ENCODE measurements at regions not wholly inside any gene's neighbourhood (a gene's known extent, or its start where the extent isn't known, plus 50 kb on each side); places are given as distances from the start of the nearest gene placed in this dataset.
"Not testable (repeated sequence)": the region's sequence is repeated elsewhere in the genome, so short reads cannot be mapped to it uniquely, and the experiment has no call there.

GRCh38 chr6:155791186-155791585, 335.5 kb upstream of the NOX3 start:
- DNase-seq = no peak

- DNase-seq = no peak
Measured at GRCh38 chr6:155787168-155787567, 331.5 kb upstream of the NOX3 start.

GRCh38 chr6:155786528-155786927, 330.9 kb upstream of the NOX3 start:
- DNase-seq = no peak

- DNase-seq = no peak
Measured at GRCh38 chr6:155782739-155783459, 327.3 kb upstream of the NOX3 start.

GRCh38 chr6:155782320-155782731, 326.7 kb upstream of the NOX3 start:
- DNase-seq = no peak

GRCh38 chr6:155779456-155779855, 323.8 kb upstream of the NOX3 start:
- no peak for DNase-seq

GRCh38 chr6:155778336-155778735, 322.7 kb upstream of the NOX3 start:
- no peak for DNase-seq

GRCh38 chr6:155771822-155772221, 316.2 kb upstream of the NOX3 start:
- no peak for DNase-seq

- no peak for DNase-seq
Measured at GRCh38 chr6:155770856-155771255, 315.2 kb upstream of the NOX3 start.

GRCh38 chr6:155770313-155770712, 314.7 kb upstream of the NOX3 start:
- no peak for DNase-seq

- no peak for DNase-seq
Measured at GRCh38 chr6:155765275-155766194, 309.9 kb upstream of the NOX3 start.

GRCh38 chr6:155762649-155763048, 307.0 kb upstream of the NOX3 start:
- no peak for DNase-seq

- no peak for DNase-seq
Measured at GRCh38 chr6:155755452-155755851, 299.8 kb upstream of the NOX3 start.

- not testable (repeated sequence) for DNase-seq
Measured at GRCh38 chr6:155748778-155749177, 293.1 kb upstream of the NOX3 start.

- no peak for DNase-seq
Measured at GRCh38 chr6:155747491-155747890, 291.9 kb upstream of the NOX3 start.

GRCh38 chr6:155740781-155741399, 285.3 kb upstream of the NOX3 start:
- no peak for DNase-seq

- DNase-seq = no peak
Measured at GRCh38 chr6:155738602-155739105, 283.0 kb upstream of the NOX3 start.

GRCh38 chr6:155717374-155717773, 261.7 kb upstream of the NOX3 start:
- no peak for DNase-seq

GRCh38 chr6:155710704-155711103, 255.1 kb upstream of the NOX3 start:
- DNase-seq = no peak

GRCh38 chr6:155709262-155709661, 253.6 kb upstream of the NOX3 start:
- DNase-seq = no peak

GRCh38 chr6:155708100-155708499, 252.5 kb upstream of the NOX3 start:
- no peak for DNase-seq

GRCh38 chr6:155706806-155707205, 251.2 kb upstream of the NOX3 start:
- DNase-seq = no peak

GRCh38 chr6:155706341-155706740, 250.7 kb upstream of the NOX3 start:
- DNase-seq = no peak

GRCh38 chr6:155701342-155701741, 245.7 kb upstream of the NOX3 start:
- no peak for DNase-seq
